ENCODE measurements at regions not wholly inside any gene's neighbourhood (a gene's known extent, or its start where the extent isn't known, plus 50 kb on each side); places are given as distances from the start of the nearest gene placed in this dataset.
A peak's percentile ranks its signal among the peaks of the same experiment; 100 is the strongest.

- H3K9me3 Mint-ChIP-seq = peaks cover 3% of the 10 kb centered on the region
- TF ChIP-seq CTCF (IDR thresholded peaks at IDR 0.05; ENCODE audit: unreplicated experiment in 3 of 3) = no peak
- peak overlapping the region; percentile 58 to 71 (median 69) for H3K27ac Mint-ChIP-seq
- no peaks in the 10 kb centered on the region for H3K27me3 Mint-ChIP-seq (ENCODE audit: low read depth)
- no peaks in the 10 kb centered on the region for H3K36me3 Mint-ChIP-seq (ENCODE audit: low read depth)
- H3K4me1 Mint-ChIP-seq = peaks cover 12% of the 10 kb centered on the region
- H3K4me3 Mint-ChIP-seq = no peak overlapping the region
These were observed 96.6 kb upstream of the CBLB start for GRCh38 chr3:105965384-105965783.

DNA sequence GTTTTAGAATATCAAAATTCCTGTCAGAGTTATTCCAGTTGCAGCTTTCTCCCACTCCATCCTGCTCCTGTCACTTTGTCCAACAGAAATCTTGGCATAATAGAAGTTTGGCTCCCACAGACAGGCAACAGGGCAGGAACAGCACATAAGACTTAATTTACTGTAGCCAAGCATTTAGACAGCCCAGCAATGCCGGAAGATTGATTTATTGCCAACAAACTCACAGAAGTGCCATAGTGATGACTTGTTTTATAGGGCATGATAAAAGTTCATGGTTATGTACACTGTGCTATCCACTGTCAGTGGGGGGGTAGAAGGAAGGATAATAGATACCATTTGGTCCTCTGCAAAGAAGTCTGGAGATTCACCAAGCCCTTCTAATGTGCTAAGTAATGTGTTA, 98.3 kb upstream of the CBLB start:
- no peak overlapping the region for H3K4me3 Mint-ChIP-seq
- TF ChIP-seq CTCF (IDR thresholded peaks at IDR 0.05; ENCODE audit: unreplicated experiment in 3 of 3) = no peak
- H3K9me3 Mint-ChIP-seq = peaks cover 12% of the 10 kb centered on the region
- peaks cover 12% of the 10 kb centered on the region for H3K4me1 Mint-ChIP-seq
- no peaks in the 10 kb centered on the region for H3K27me3 Mint-ChIP-seq (ENCODE audit: low read depth)
- peak overlapping the region in 1 of 3 experiments; percentile 50 for H3K27ac Mint-ChIP-seq
- H3K36me3 Mint-ChIP-seq (ENCODE audit: low read depth) = peaks cover 6% of the 10 kb centered on the region

DNA sequence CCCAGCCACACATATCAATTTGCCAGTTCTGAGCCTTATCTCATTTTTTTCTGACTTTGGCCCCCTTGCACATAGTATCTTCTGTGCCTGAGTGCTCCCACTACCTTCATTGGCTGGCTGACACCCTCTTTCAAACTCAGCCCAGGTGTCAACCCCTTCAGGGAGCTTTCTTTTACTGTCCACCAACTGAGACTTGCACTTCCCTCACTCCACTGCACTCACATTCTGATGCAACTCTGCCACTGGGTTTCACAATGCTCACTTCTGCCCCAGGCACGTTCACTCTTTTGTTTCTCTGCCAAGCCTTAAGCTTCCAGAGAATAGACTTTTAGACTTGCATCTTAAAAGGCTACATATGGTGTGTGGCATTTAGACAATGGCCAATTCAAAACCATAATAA, 101.5 kb upstream of the CBLB start:
- Mint-ChIP-seq H3K4me3 (no peak overlapping the region), H3K36me3 (ENCODE audit: low read depth) (peaks cover 8% of the 10 kb centered on the region), H3K4me1 (peaks cover 10% of the 10 kb centered on the region), H3K27ac (no peak overlapping the region), H3K9me3 (peaks cover 14% of the 10 kb centered on the region), H3K27me3 (ENCODE audit: low read depth) (no peaks in the 10 kb centered on the region)
- TF ChIP-seq CTCF (IDR thresholded peaks at IDR 0.05; ENCODE audit: unreplicated experiment in 3 of 3) = no peak

DNA sequence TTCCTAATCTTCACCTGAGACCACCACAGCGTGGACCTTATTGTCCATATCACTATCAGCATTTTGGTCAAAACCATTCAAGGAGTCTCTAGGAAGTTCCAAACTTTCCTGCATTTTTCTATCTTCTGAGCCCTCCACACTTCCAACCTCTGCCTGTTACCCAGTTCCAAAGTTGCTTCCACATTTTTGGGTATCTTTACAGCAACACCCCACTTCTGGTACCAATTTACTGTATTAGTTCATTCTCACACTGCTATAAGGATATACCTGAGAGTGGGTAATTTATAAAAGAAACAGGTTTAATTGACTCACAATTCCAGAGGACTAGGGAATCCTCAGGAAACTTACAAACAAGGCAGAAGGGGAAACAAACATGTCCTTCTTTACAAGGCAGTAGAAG, 103.3 kb upstream of the CBLB start:
- Mint-ChIP-seq H3K27me3 (ENCODE audit: low read depth) (no peaks in the 10 kb centered on the region), H3K27ac (no peak overlapping the region), H3K4me1 (peaks cover 12% of the 10 kb centered on the region), H3K36me3 (ENCODE audit: low read depth) (peaks cover 8% of the 10 kb centered on the region), H3K4me3 (no peak overlapping the region), H3K9me3 (peaks cover 14% of the 10 kb centered on the region)
- no peak for TF ChIP-seq CTCF (IDR thresholded peaks at IDR 0.05; ENCODE audit: unreplicated experiment in 3 of 3)

GRCh38 chr3:105974381-105974780, 105.6 kb upstream of the CBLB start:
- TF ChIP-seq CTCF (IDR thresholded peaks at IDR 0.05; ENCODE audit: unreplicated experiment in 3 of 3) = no peak
- Mint-ChIP-seq H3K9me3 (peaks cover 14% of the 10 kb centered on the region), H3K4me3 (no peak overlapping the region), H3K36me3 (ENCODE audit: low read depth) (peaks cover 8% of the 10 kb centered on the region), H3K27me3 (ENCODE audit: low read depth) (no peaks in the 10 kb centered on the region), H3K27ac (no peak overlapping the region), H3K4me1 (peaks cover 14% of the 10 kb centered on the region)

DNA sequence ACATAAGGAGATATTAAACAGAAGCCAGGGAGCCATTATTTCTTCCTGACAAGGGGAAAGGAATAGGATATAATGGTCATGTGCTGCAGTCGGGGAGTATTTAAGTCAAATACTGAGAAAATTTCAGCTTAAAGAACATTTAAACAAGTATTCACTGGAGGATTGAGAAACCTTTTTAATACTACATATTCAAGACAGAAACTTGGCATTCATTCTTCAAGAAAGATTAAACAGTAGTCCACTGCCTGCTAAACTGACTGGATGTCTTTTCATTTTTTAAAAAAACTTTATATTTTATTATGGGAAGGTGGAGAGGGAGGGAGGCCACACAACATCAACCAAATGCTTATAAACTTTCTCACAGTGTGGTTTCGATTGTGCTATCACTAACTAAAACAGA, 107.4 kb upstream of the CBLB start:
- Mint-ChIP-seq H3K27ac (peak overlapping the region in 1 of 3 experiments; percentile 31), H3K4me3 (no peak overlapping the region), H3K4me1 (peaks cover 14% of the 10 kb centered on the region), H3K36me3 (ENCODE audit: low read depth) (peaks cover 4% of the 10 kb centered on the region), H3K9me3 (peaks cover 11% of the 10 kb centered on the region), H3K27me3 (ENCODE audit: low read depth) (no peaks in the 10 kb centered on the region)
- no peak for TF ChIP-seq CTCF (IDR thresholded peaks at IDR 0.05; ENCODE audit: unreplicated experiment in 3 of 3)
